Mucosa of rectum (tissue), 2 donors: ENCODE measurements at regions not wholly inside any gene's neighbourhood (a gene's known extent, or its start where the extent isn't known, plus 50 kb on each side); places are given as distances from the start of the nearest gene placed in this dataset.
"Not testable (repeated sequence)": the region's sequence is repeated elsewhere in the genome, so short reads cannot be mapped to it uniquely, and the experiment has no call there.

ENCODE experiments used
- H3K27ac ChIP-seq, 2 donors: one replicate each; pipeline ENCODE4 v1.7.0; 2013; ENCODE audit warnings: inconsistent platforms in 2 of 2, low read depth in 2 of 2, low read length in 2 of 2
- H3K27me3 ChIP-seq, 2 donors: one replicate each; pipeline ENCODE4 v1.7.0; 2013; ENCODE audit warnings: low read length in 2 of 2; ENCODE audit not compliant: control insufficient read depth in 2 of 2, insufficient read depth in 2 of 2
- H3K36me3 ChIP-seq, 2 donors: one replicate each; pipeline ENCODE4 v1.7.0; 2013; ENCODE audit warnings: low read length in 2 of 2; ENCODE audit not compliant: control insufficient read depth in 2 of 2, insufficient read depth in 2 of 2
- H3K4me1 ChIP-seq, 2 donors: one replicate each; pipeline ENCODE4 v1.7.0; 2013; ENCODE audit warnings: low read length in 2 of 2, mild to moderate bottlenecking in 1 of 2; ENCODE audit not compliant: control insufficient read depth in 2 of 2, insufficient read depth in 2 of 2
- H3K4me3 ChIP-seq, 2 donors: one replicate each; pipeline ENCODE4 v1.7.0; 2013; ENCODE audit warnings: low read length in 2 of 2
- H3K9ac ChIP-seq, 2 donors: one replicate each; pipeline ENCODE4 v1.7.0; 2013; ENCODE audit warnings: low read length in 2 of 2, low read depth in 1 of 2, mild to moderate bottlenecking in 1 of 2
- H3K9me3 ChIP-seq, 2 donors: one replicate each; pipeline ENCODE4 v1.7.0; 2013; ENCODE audit warnings: low read length in 2 of 2; ENCODE audit not compliant: control insufficient read depth in 2 of 2
- donor health status: healthy.
- donor health status: Normal muscosa, but diverticular disease.

- H3K27ac ChIP-seq: no peak overlapping the region
Measured at GRCh38 chr3:163175970-163176369, 1679.4 kb downstream of the OTOL1 start.

GRCh38 chr3:163172513-163172912 lies 1675.9 kb downstream of the OTOL1 start:
- not testable (repeated sequence) for H3K9me3 ChIP-seq, H3K27ac ChIP-seq, H3K36me3 ChIP-seq, H3K4me1 ChIP-seq, H3K9ac ChIP-seq, H3K4me3 ChIP-seq, H3K27me3 ChIP-seq

More at GRCh38 chr3:163175970-163176369, 1679.4 kb downstream of the OTOL1 start:
- Histone ChIP-seq H3K4me1 (no peaks in the 10 kb centered on the region), H3K4me3 (no peak overlapping the region), H3K9me3 (no peaks in the 10 kb centered on the region), H3K36me3 (no peaks in the 10 kb centered on the region), H3K9ac (no peak overlapping the region), H3K27me3 (no peaks in the 10 kb centered on the region)

- Histone ChIP-seq H3K36me3 (no peaks in the 10 kb centered on the region), H3K4me3 (no peak overlapping the region), H3K9ac (no peak overlapping the region), H3K27ac (no peak overlapping the region), H3K4me1 (no peaks in the 10 kb centered on the region), H3K9me3 (peaks cover 0 to 3% of the 10 kb centered on the region in 2 donors), H3K27me3 (no peaks in the 10 kb centered on the region)
Measured at GRCh38 chr3:163166197-163166596, 1669.6 kb downstream of the OTOL1 start.

- no peak overlapping the region for H3K27ac ChIP-seq
- H3K36me3 ChIP-seq: no peaks in the 10 kb centered on the region
- H3K9ac ChIP-seq: no peak overlapping the region
- no peak overlapping the region for H3K4me3 ChIP-seq
- H3K4me1 ChIP-seq: no peaks in the 10 kb centered on the region
- peaks cover 0 to 3% of the 10 kb centered on the region in 2 donors for H3K9me3 ChIP-seq
- H3K27me3 ChIP-seq: no peaks in the 10 kb centered on the region
Measured at GRCh38 chr3:163159306-163159705, 1662.7 kb downstream of the OTOL1 start.

GRCh38 chr3:163139600-163139999 lies 1643.0 kb downstream of the OTOL1 start:
- H3K4me1 ChIP-seq: no peaks in the 10 kb centered on the region
- H3K27me3 ChIP-seq: no peaks in the 10 kb centered on the region
- H3K36me3 ChIP-seq: no peaks in the 10 kb centered on the region
- no peak overlapping the region for H3K9ac ChIP-seq
- H3K27ac ChIP-seq: no peak overlapping the region
- peaks cover 0 to 2% of the 10 kb centered on the region in 2 donors for H3K9me3 ChIP-seq
- no peak overlapping the region for H3K4me3 ChIP-seq

GRCh38 chr3:163138258-163138657 lies 1641.7 kb downstream of the OTOL1 start:
- no peak overlapping the region for H3K27ac ChIP-seq
- H3K4me1 ChIP-seq: no peaks in the 10 kb centered on the region
- no peak overlapping the region for H3K4me3 ChIP-seq
- H3K36me3 ChIP-seq: no peaks in the 10 kb centered on the region
- H3K9ac ChIP-seq: no peak overlapping the region
- H3K27me3 ChIP-seq: no peaks in the 10 kb centered on the region
- peaks cover 0 to 2% of the 10 kb centered on the region in 2 donors for H3K9me3 ChIP-seq

- Histone ChIP-seq H3K4me1 (no peaks in the 10 kb centered on the region), H3K9ac (no peak overlapping the region), H3K4me3 (no peak overlapping the region), H3K27ac (no peak overlapping the region), H3K36me3 (no peaks in the 10 kb centered on the region), H3K9me3 (peaks cover 0 to 3% of the 10 kb centered on the region in 2 donors), H3K27me3 (no peaks in the 10 kb centered on the region)
Measured at GRCh38 chr3:163132111-163132510, 1635.5 kb downstream of the OTOL1 start.

- no peaks in the 10 kb centered on the region for H3K27me3 ChIP-seq
- H3K4me1 ChIP-seq: no peaks in the 10 kb centered on the region
- no peaks in the 10 kb centered on the region for H3K36me3 ChIP-seq
- H3K9me3 ChIP-seq: peaks cover 0 to 5% of the 10 kb centered on the region in 2 donors
- H3K4me3 ChIP-seq: no peak overlapping the region
- H3K9ac ChIP-seq: no peak overlapping the region
- H3K27ac ChIP-seq: no peak overlapping the region
Measured at GRCh38 chr3:163129287-163129686, 1632.7 kb downstream of the OTOL1 start.

- Histone ChIP-seq H3K9me3 (peaks cover 0 to 5% of the 10 kb centered on the region in 2 donors), H3K4me1 (no peaks in the 10 kb centered on the region), H3K9ac (no peak overlapping the region), H3K36me3 (no peaks in the 10 kb centered on the region), H3K27me3 (no peaks in the 10 kb centered on the region), H3K4me3 (no peak overlapping the region), H3K27ac (no peak overlapping the region)
Measured at GRCh38 chr3:163126115-163126514, 1629.5 kb downstream of the OTOL1 start.
